ENCODE measurements at regions not wholly inside any gene's neighbourhood (a gene's known extent, or its start where the extent isn't known, plus 50 kb on each side); places are given as distances from the start of the nearest gene placed in this dataset.

DNA sequence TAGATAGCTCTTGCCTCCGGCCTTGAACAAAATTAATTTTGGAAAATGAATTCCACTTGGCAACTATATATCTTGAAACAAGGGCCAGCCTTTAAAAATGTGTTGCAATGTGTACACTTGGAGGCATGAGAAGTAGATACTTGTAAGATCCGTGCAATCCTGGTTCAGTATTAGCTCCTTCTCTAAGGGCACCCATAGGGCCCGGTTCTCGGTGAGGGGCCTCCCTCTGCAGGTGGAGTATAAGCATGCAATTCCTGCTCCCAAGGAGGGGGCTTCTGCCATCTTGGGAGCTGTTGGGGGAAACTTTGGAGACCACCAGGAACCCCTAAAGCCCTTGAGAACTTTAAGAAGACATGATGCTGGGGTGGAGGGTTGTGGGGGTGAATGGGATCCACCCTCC, 388.7 kb upstream of the RGMA start:
- DNase-seq: no peak
- TF ChIP-seq, protein P1, sequence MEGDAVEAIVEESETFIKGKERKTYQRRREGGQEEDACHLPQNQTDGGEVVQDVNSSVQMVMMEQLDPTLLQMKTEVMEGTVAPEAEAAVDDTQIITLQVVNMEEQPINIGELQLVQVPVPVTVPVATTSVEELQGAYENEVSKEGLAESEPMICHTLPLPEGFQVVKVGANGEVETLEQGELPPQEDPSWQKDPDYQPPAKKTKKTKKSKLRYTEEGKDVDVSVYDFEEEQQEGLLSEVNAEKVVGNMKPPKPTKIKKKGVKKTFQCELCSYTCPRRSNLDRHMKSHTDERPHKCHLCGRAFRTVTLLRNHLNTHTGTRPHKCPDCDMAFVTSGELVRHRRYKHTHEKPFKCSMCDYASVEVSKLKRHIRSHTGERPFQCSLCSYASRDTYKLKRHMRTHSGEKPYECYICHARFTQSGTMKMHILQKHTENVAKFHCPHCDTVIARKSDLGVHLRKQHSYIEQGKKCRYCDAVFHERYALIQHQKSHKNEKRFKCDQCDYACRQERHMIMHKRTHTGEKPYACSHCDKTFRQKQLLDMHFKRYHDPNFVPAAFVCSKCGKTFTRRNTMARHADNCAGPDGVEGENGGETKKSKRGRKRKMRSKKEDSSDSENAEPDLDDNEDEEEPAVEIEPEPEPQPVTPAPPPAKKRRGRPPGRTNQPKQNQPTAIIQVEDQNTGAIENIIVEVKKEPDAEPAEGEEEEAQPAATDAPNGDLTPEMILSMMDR (IDR thresholded peaks at IDR 0.05; ENCODE audit: low read depth, low read length): no peak
- Histone ChIP-seq H3K4me3 (ENCODE audit: low read depth, low read length) (no peak overlapping the region), H3K27me3 (ENCODE audit: insufficient read depth, low read depth, severe bottlenecking) (peaks cover 78% of the 10 kb centered on the region), H3K27ac (no peak overlapping the region), H3K9me3 (ENCODE audit: severe bottlenecking) (no peaks in the 10 kb centered on the region), H3K36me3 (no peaks in the 10 kb centered on the region)

DNA sequence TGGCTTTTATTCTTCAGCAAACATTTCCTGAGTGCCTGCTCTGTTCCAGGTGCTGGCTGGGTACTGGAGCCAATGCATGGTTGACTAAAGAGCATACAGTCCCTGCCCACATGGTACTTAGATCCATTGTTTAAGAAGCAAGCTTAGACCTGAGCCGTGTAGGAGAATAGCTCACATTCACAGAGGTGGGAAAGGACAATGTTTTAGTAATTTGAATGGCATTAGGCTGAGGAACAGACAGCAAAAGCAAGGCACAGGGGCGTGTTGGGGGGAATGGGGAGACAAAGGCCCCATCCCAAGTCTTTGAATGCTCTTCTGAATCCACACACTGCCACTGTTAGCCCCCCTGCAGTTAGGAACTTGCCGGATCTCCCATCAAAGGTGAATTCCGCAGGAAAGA, 388.2 kb upstream of the RGMA start:
- H3K27ac ChIP-seq: no peak overlapping the region
- no peak for DNase-seq
- H3K4me3 ChIP-seq (ENCODE audit: low read depth, low read length): no peak overlapping the region
- peaks cover 77% of the 10 kb centered on the region for H3K27me3 ChIP-seq (ENCODE audit: insufficient read depth, low read depth, severe bottlenecking)
- no peaks in the 10 kb centered on the region for H3K36me3 ChIP-seq
- H3K9me3 ChIP-seq (ENCODE audit: severe bottlenecking): no peaks in the 10 kb centered on the region
- TF ChIP-seq, protein P1 (IDR thresholded peaks at IDR 0.05; ENCODE audit: low read depth, low read length): no peak

DNA sequence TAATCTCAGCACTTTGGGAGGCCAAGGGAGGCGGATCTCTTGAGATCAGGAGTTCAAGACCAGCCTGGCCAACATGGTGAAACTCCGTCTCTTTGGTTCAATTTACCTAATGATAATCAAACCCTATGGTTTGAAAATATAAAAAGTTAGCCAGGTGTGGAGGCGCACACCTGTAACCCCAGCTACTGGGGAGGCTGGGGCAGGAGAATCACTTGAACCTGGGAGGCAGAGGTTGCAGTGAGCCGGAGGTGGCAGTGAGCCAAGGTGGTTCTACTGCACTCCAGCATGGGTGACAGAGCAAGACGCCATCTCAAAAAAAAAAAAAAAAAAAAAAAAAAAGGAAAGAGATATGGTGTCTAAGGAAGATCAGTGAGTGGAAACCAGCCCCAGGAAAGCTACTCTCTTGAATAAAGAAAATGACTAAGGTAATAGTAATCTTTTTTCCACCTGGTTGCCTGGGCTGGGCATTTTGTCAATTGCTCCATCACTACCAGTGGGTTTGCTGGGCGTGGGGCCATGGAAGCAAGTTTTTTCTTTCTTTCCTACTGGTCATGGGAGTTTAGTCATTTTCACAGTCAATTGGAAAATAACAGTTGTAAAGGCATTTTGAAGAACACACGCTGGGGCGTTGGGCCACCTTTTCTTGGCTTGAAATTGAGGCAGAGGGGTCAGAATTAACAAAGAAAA, 387.6 kb upstream of the RGMA start:
- Histone ChIP-seq H3K4me3 (ENCODE audit: low read depth, low read length) (no peak overlapping the region), H3K27ac (no peak overlapping the region), H3K9me3 (ENCODE audit: severe bottlenecking) (no peaks in the 10 kb centered on the region), H3K27me3 (ENCODE audit: insufficient read depth, low read depth, severe bottlenecking) (peaks cover 77% of the 10 kb centered on the region), H3K36me3 (no peaks in the 10 kb centered on the region)
- TF ChIP-seq, protein P1 (IDR thresholded peaks at IDR 0.05; ENCODE audit: low read depth, low read length): no peak
- no peak for DNase-seq

DNA sequence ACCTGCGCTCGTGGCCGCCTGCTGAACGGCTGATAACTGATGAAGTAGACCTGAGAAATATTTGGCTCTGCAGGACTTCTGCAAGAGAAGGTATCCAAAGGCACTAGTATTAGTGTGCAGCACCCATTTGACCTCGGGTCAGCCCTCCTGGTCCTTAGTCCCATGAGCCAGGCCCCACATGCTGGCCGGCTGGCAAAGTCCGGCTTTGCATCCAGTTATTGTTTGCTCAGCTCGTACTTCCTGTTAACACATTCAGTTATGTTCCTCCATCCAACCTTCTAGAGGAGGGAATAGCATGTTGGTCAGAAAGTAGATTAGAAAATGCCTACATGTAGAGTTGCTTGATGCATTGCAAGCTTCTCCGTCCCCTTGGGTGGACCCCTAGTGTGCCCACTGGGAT, 385.7 kb upstream of the RGMA start:
- DNase-seq: no peak
- peaks cover 76% of the 10 kb centered on the region for H3K27me3 ChIP-seq (ENCODE audit: insufficient read depth, low read depth, severe bottlenecking)
- no peak overlapping the region for H3K4me3 ChIP-seq (ENCODE audit: low read depth, low read length)
- TF ChIP-seq, protein P1 (IDR thresholded peaks at IDR 0.05; ENCODE audit: low read depth, low read length): no peak
- H3K27ac ChIP-seq: no peak overlapping the region
- H3K36me3 ChIP-seq: no peaks in the 10 kb centered on the region
- H3K9me3 ChIP-seq (ENCODE audit: severe bottlenecking): no peaks in the 10 kb centered on the region

DNA sequence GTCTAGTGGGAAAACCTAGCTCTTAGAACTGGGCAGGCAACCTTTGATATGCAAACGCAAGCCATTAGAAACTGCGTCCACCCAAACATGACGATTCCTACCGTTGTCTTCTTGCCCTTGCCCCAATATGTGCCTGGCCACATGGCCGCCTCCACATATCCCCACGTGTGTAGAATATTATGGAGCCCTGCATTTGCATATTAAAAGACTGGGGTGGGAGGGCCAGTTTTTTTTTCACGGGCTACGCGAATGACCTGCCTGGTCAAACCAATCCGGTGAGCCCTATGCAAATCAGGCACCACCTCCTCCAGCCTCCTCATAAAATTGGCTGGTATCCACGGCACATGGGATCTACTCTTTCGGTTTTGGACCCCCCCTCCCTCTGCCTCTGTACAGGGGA, 381.0 kb upstream of the RGMA start:
- TF ChIP-seq, protein P1 (IDR thresholded peaks at IDR 0.05; ENCODE audit: low read depth, low read length): no peak
- Histone ChIP-seq H3K27ac (no peak overlapping the region), H3K27me3 (ENCODE audit: insufficient read depth, low read depth, severe bottlenecking) (peaks cover 70% of the 10 kb centered on the region), H3K9me3 (ENCODE audit: severe bottlenecking) (no peaks in the 10 kb centered on the region), H3K36me3 (no peaks in the 10 kb centered on the region), H3K4me3 (ENCODE audit: low read depth, low read length) (no peak overlapping the region)
- no peak for DNase-seq

DNA sequence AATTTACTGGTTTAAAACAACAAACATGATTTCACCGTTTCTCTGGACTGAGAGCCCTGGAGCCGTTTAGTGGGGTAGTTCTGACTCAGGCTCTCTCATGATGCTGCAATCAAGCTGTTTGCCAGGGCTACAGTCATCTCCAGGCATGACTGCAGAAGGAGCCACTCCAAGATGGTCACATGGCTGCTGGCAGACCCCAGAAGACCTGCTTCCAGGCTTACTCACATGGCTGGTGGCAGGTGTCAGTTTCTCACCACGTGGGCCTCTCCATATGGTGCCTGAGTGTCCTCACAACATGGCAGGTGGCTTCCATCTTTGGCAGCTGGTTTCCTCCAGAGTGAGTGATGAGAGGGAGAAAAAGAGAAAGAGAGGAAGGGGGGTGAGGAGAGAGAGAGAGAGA, 378.3 kb upstream of the RGMA start:
- Histone ChIP-seq H3K27ac (no peak overlapping the region), H3K27me3 (ENCODE audit: insufficient read depth, low read depth, severe bottlenecking) (peaks cover 72% of the 10 kb centered on the region), H3K9me3 (ENCODE audit: severe bottlenecking) (no peaks in the 10 kb centered on the region), H3K36me3 (no peaks in the 10 kb centered on the region), H3K4me3 (ENCODE audit: low read depth, low read length) (no peak overlapping the region)
- TF ChIP-seq, protein P1 (IDR thresholded peaks at IDR 0.05; ENCODE audit: low read depth, low read length): no peak
- DNase-seq: peak; percentile 8
